HG02884 (cell line): ENCODE measurements at regions not wholly inside any gene's neighbourhood (a gene's known extent, or its start where the extent isn't known, plus 50 kb on each side); places are given as distances from the start of the nearest gene placed in this dataset.
"Not testable (repeated sequence)": the region's sequence is repeated elsewhere in the genome, so short reads cannot be mapped to it uniquely, and the experiment has no call there.

ENCODE experiments used
- ATAC-seq: cut with Tn5 transposase; IDR thresholded peaks from one replicate; pipeline ENCODE4 v1.9.1; 2021; ENCODE audit warnings: mild to moderate bottlenecking, moderate library complexity; ENCODE audit not compliant: unreplicated experiment

DNA sequence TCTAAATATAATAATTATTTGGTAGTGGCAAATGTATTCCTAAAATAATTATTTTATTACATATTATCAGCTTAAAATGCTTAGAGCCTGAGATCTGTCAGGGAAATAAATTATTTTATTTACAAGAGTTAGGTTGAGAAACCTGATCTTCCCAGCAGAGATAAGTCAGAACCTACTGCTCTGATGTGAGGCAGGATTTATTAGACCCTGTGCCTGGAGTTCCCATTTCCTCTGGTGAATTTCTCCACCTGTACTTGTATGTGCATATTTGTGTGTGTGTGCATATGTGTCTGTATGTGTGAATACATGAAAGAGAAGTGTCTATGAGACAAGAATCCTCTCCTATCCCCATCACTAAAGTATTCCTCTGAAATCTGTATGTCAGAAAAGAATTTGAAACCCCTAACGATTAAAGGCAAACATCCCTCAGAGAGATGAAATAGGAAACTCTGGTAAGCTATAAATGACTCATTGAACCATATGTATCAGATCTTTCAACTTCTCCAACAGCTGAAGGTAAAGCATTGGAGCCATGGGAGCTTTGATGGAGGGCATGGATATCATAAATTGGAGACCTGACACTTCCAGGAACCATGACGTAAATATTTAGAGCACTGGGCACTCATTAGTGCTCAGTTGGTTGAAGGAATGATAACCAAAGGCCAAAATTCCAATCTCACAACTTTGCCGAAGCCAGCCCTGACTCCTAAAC lies 190.9 kb downstream of the XPNPEP1 start:
- ATAC-seq: no peak

- ATAC-seq: not testable (repeated sequence)
Measured at GRCh38 chr10:109729895-109730294, 193.4 kb downstream of the XPNPEP1 start.

DNA sequence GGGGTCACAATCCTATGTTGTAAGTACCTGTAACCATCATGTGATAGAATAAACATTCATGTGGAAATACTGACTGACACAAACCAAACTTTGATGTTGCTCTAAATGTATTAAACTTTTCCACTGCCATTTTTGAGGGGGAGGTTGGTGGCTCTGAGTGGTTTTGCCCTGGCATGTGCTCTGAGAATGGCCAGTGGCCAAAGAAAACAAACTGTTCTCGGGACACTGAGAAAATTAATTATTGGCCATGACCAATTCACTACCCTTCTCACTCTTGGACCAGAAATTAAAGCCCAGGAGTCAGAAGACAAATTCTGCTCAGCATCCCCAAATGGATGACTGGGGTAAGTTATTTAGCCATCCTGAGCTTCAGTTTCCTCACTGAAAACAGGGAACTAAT lies 195.9 kb downstream of the XPNPEP1 start:
- ATAC-seq: no peak

DNA sequence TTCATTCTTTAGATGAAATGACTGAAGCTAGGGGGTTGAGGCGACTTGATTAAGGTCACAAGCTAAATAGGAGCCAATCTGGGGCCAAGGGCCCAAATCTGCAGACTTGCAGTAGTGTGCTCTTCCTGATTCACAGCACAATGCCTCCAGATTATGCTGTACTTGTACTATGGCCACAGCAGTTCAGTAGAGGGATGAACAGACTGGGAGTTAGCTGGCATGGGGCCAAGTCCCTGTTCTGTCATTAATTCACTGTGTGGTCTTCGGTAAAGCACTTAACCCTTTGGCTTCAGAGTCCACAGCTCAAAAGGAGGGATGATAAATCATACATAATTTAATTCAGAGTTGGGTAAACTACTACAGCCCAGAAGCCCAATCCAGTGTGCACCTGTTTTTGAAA lies 196.8 kb downstream of the XPNPEP1 start:
- ATAC-seq: no peak

DNA sequence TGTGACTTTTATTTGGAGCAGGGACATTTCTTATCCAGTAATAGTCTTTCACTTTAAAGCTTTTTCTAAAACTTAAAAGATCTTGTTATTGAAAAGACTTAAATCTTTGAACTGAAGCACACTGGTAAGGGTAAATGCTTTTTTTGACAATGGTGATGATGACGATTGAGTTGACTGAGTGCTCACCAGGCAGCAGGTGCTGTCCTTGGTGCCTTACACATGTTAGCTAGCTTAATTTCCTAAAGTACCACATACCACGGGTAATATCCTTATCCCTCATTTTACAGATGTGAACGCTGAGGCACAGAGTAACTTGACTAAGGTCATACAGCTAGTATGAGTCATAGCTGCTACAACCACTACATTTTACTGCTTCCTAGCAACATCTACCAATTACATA lies 200.0 kb downstream of the XPNPEP1 start:
- no peak for ATAC-seq

GRCh38 chr10:109721453-109722064 lies 201.8 kb downstream of the XPNPEP1 start:
- ATAC-seq: no peak

DNA sequence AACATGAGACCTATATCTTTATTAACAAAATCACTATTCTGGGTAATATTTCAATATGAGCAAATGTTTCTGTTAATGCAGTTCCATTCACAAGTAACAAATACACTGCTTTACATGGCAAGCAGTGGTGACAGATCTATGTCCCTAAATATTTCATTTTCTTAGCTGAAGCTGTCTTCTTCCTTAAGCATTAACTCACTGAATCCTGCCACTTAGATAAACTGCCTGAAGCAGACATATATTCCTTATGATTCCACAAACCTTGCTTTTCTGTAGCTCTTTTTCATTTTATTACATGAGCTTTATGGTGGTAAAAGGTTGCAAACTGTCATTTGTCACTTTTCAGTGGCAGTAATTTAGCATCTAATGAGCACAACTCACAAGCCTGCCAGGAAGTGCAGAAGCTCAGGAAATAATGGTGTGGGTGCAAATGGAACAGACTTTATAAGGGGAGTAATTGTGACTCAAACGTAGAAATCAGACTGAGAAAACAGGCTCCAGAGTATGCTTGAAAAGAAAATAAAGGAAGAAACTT lies 217.2 kb downstream of the XPNPEP1 start:
- no peak for ATAC-seq

DNA sequence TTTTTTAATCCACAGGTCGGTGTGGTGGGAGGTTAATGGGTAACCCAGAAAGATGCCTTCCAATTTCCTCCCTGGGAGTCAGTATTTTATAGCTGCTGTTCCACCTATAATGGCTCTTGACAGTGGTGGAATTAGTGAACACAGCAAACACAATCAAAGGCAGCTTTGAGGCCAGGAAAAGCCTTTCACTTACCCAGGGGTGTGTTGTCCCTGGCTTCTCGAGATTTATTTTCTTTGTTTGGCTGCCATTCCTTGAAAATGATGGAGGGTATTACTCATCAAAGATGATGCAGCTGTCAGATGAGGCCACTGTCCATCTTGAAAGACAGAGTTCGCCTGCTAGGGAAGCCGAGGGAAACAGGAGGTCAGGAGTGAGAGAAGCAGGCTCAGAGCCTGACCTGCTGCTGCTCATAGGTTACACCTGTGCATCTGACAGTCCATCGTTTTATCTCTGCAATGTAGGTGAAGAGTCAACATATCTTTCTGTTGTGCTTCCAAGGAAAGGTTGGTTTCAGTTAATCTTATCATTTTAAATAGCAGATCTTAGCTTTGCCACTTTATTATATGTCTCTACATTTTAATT lies 221.6 kb downstream of the XPNPEP1 start:
- no peak for ATAC-seq

DNA sequence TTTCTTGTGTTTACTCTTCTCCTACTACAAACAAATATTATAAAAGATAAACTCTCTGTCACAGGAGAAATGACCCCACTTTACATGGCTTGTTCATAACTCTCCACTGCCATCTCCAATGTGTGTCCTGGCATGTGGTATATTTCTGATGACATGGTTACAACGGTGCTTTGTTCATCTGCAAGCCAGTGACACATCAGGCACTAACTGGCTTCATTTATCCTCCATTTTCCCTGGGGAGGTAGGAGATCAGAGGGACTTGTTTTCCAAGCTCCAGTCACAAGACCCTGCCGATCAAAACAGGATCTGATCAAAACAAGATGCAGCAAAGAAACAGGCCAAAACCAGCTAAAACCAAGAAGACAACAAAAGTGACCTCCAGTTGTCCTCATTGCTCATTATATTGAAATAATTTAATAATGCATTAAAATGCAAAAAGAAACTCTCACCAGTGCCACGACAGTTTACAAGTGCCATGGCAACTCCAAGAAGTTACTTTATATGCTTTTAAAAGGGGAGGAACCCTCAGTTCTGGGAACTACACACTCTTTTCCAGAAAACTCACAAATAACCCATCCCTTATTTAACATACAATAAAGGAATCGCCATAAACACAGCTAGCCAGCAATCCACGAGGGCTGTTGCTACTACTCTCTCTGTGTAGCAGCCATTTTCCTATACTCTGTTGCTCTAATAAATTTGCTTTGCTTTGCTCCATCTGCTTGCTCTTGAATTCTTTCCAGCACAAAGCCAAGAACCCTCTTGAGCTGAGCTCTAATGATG lies 224.2 kb downstream of the XPNPEP1 start:
- no peak for ATAC-seq

GRCh38 chr10:109698086-109698485 lies 225.2 kb downstream of the XPNPEP1 start:
- ATAC-seq: no peak

DNA sequence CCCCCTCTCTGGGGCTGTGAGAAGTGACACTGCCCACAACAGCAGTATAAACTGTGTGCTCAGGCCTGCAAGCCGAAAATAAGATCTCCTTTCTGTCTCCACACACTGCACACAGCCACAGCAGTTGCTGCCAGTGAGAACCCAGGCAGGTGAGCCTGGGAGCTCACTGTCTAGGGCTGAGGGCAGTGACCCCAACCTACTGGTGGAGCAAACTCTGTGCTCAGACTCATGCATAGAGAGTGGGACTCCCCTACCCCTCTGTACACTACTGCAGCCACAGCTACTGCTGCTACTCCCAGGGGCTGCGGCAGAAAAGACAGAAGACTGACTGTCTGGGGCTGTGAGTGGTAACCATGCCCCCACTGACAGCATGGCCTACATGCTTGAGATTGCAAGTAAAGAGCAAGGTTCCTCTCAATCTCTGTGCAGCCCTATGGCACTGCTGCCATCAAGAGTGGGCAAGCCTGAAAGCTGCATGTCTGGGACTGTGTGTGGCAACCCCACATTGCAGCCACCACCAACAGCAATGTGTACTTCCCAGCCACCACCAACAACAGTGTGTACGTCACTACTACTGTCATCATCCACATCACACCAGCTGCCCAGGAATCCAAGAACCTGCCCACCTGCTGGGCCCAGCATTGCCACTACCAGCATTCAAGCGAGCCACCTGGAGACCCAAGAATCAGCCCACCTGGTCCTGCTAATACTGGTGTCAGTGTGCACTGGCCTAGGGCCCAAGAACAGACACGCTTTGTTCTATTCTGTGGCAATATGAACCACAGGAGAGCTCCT lies 226.1 kb downstream of the XPNPEP1 start:
- no peak for ATAC-seq

GRCh38 chr10:109696462-109696861 lies 226.8 kb downstream of the XPNPEP1 start:
- ATAC-seq: no peak

- ATAC-seq: no peak
Measured at GRCh38 chr10:109695988-109696387, 227.3 kb downstream of the XPNPEP1 start.

DNA sequence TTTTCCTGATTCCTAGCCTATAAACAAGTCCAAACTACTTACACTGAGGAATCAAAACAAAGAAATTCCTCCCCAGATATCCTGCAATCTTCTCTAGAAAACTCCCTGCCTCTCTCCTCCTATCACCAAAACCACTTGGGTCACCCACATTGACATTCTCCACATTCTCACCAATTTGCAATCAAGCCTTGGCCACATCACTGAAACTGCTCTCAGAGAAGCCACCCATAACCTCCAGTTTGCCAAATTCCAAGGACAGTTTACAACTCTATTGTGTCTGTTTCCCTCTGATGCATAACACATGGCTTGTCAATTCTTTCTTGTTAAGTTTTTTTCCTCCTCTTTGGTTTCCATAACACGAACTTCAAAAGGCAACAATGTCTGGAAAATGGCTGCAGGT lies 233.5 kb downstream of the XPNPEP1 start:
- no peak for ATAC-seq

GRCh38 chr10:109679478-109679877 lies 243.8 kb downstream of the XPNPEP1 start:
- no peak for ATAC-seq

- no peak for ATAC-seq
Measured at GRCh38 chr10:109678857-109679256, 244.5 kb downstream of the XPNPEP1 start.

DNA sequence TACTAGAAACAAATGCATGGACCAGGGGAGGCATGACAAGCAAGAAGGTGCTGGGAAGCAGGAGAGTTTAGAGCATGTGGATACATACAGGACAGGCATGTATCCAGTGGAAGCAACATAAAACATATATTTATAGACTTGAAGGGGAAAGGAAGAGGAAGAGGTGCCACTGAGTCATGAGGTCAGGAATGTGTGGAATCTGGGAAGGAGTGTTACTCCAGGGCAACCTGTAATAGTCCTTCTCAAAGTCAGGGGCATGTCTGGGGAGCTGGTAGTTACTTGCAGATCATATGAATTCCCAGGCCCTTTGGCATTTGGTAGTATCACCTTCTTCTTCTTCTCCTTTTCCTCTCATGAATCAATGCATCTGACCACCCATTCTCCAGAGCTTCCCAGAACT lies 246.6 kb downstream of the XPNPEP1 start:
- no peak for ATAC-seq

- no peak for ATAC-seq
Measured at GRCh38 chr10:109668703-109669102, 254.6 kb downstream of the XPNPEP1 start.

DNA sequence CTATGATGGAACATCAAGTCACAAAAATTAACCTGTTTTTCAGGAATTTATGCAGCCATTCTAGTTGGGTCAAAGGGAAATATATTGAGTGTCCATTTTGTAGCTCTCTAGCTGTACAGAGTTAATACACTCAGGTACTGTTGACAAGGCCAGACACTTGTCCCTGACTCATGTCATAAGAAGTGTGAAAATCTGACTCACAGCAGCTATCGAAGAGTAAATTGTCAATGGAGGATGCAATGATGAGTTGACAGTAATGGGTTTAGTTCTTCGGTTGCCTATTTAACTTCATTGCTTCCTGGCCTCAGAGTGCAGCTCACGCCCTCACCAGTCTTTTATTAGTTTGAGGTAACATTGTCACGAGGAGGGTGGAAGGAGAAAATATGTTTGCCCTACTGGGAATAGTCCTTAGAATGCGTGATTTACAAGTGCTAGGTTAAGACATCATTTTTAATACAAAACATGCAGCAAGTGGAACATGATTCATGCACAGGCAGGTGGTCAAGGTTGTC lies 255.1 kb downstream of the XPNPEP1 start:
- no peak for ATAC-seq

DNA sequence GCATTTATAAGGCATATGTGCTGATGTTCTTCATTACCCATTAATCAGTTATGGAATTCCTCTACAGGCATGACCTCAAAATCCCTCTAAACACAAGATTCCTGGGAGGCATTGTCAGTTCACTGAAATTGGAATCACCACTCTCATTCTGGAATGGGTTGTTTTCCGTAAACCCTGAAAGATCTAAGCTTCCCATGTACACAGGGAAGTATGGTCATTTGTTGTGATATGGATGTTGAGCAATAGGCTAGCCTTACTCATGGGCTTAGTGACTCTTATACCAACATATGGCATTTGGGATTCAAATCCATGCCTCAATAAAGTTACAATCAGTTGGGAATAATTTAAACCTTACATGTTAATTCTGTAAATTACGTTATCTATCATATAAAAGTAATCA lies 258.0 kb downstream of the XPNPEP1 start:
- no peak for ATAC-seq
